Uterus (tissue), 3 donors: ENCODE measurements at regions not wholly inside any gene's neighbourhood (a gene's known extent, or its start where the extent isn't known, plus 50 kb on each side); places are given as distances from the start of the nearest gene placed in this dataset.

ENCODE experiments used
- DNase-seq, 2 donors: peaks; one replicate each; pipeline ENCODE4 v3.0.0-alpha.2; 2019 to 2020
- H3K27ac ChIP-seq, 2 donors: fragments of 200-600 bp; sonication (generic); 1 replicate in 1 of 2; 2 replicates in 1 of 2; pipeline ENCODE4 v1.5.1; 2016 to 2018
- H3K27me3 ChIP-seq, 2 donors: fragments of 200-600 bp; sonication (generic); one replicate each; pipeline ENCODE4 v1.5.1; 2018 to 2019; ENCODE audit warnings: control low read depth in 1 of 2
- H3K36me3 ChIP-seq, 2 donors: fragments of 200-600 bp; sonication (generic); one replicate each; pipeline ENCODE4 v1.5.1; 2019; ENCODE audit warnings: control low read depth in 1 of 2
- H3K4me1 ChIP-seq, 2 donors: fragments of 200-600 bp; sonication (generic); one replicate each; pipeline ENCODE4 v1.5.1; 2018 to 2019; ENCODE audit warnings: control low read depth in 1 of 2
- H3K4me3 ChIP-seq, 2 donors: fragments of 200-600 bp; sonication (generic); 1 replicate in 1 of 2; 2 replicates in 1 of 2; pipeline ENCODE4 v1.5.1; 2018 to 2019; ENCODE audit warnings: mild to moderate bottlenecking in 1 of 2
- H3K9me3 ChIP-seq, 2 donors: fragments of 200-600 bp; sonication (generic); one replicate each; pipeline ENCODE4 v1.5.1; 2019; ENCODE audit warnings: control low read depth in 1 of 2
- POLR2A ChIP-seq, 2 donors: fragments of 450-650 bp; IDR thresholded peaks; one replicate each; pipeline ENCODE4 v1.6.1; 2016; ENCODE audit warnings: antibody characterized with exemption in 2 of 2, mild to moderate bottlenecking in 1 of 2, moderate library complexity in 1 of 2
- intact Hi-C: fragments of 100-400 bp; cut with DNase I; formaldehyde crosslinking; loops from one replicate; pipeline ENCODE4 v1.15.1; 2023; ENCODE audit warnings: low total_unique reads
- TF ChIP-seq, protein P1 (sequence below), 4 experiments: fragments of 200-600 bp in 2 of 4; fragments of 450-650 bp in 2 of 4; sonication (generic) in 2 of 4; IDR thresholded peaks; one replicate each; pipeline ENCODE4 v1.5.1; 2016 to 2019; ENCODE audit warnings: antibody characterized with exemption in 4 of 4, mild to moderate bottlenecking in 2 of 4, moderate library complexity in 1 of 4
- donor health status: DM: yes; HTN: yes; CAD: no.

DNA sequence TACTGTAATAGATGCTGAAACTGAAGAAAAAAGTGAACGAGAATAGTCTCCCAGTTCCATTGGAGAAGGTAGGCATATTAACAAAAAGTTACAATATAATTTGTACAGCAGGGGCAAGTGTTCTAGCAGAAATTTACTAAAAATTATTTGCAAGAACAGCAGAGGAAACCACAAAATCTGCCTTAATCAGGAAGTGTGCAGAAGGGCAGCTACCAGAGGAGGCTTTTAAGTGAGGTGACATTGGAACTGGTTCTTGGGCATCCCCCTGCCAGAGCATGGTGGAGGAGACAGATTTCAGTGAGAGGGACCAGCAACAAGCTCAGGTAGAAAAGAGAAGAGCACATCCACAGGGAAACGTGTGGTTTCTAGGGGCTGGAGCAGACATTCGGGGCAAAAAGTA is 279.3 kb upstream of the CAMK1G start:
- H3K36me3 ChIP-seq = no peaks in the 10 kb centered on the region
- H3K4me1 ChIP-seq = no peaks in the 10 kb centered on the region
- no peak overlapping the region for H3K4me3 ChIP-seq
- TF ChIP-seq, protein P1, sequence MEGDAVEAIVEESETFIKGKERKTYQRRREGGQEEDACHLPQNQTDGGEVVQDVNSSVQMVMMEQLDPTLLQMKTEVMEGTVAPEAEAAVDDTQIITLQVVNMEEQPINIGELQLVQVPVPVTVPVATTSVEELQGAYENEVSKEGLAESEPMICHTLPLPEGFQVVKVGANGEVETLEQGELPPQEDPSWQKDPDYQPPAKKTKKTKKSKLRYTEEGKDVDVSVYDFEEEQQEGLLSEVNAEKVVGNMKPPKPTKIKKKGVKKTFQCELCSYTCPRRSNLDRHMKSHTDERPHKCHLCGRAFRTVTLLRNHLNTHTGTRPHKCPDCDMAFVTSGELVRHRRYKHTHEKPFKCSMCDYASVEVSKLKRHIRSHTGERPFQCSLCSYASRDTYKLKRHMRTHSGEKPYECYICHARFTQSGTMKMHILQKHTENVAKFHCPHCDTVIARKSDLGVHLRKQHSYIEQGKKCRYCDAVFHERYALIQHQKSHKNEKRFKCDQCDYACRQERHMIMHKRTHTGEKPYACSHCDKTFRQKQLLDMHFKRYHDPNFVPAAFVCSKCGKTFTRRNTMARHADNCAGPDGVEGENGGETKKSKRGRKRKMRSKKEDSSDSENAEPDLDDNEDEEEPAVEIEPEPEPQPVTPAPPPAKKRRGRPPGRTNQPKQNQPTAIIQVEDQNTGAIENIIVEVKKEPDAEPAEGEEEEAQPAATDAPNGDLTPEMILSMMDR (IDR thresholded peaks at IDR 0.05) = no peak
- TF ChIP-seq POLR2A (IDR thresholded peaks at IDR 0.05) = no peak
- no peak for DNase-seq
- H3K27ac ChIP-seq = no peak overlapping the region
- no peaks in the 10 kb centered on the region for H3K27me3 ChIP-seq
- H3K9me3 ChIP-seq = no peaks in the 10 kb centered on the region
- intact Hi-C loops = no loop called here

DNA sequence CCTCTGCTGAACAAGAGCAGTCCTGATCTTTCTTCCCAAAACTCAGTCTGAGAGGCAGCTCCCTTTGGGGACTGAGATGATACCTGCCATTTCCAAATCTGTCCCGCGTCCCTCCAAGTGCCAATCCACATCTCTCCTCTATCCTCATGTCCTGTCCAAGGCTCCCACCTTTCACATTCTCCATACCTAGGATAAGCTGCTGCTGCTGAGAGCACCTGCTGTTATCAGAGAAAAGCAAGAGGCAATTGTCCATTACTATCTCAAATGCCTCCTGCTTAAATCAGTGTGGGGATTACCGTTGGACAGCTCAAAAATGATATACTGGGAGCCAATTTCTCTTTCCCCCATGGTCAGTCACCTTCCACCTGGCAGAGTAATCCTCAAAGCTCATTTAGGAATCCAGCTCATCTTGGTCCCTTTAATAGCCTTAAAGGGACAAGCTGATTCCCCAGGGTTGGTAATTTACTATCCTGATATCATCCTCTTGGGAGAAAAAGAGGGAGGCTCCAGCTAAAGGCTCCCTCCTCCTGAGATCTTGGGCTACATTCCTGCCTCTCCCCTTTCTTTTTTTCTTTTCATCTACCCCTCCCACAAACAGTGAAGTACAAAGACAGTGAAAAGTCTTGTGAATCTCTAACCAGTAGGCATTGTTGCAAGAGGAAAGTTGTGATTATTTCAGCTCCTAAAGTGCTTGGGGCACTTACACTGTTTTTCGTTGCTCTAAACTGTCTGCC is 278.1 kb upstream of the CAMK1G start:
- no peaks in the 10 kb centered on the region for H3K36me3 ChIP-seq

DNA sequence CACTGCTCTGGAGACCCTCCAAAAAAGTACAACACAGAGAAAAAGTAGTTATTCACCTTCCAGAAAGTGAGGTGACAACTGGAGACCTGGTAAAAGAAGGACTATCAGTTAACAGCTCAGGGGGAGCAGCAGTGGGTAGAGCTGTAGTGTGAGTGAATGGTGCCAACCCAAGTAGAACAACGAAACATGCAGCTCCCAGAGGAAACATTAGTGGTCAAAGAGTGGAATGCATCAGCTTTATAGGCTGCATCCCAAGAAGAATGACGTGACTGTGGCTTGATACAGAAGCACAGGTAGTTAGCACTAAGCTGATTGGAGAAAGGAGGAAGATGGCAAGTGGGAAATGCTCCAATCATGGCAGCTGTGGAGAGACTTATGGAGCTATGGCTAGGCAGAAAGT is 275.7 kb upstream of the CAMK1G start:
- H3K27me3 ChIP-seq = no peaks in the 10 kb centered on the region
- no peak overlapping the region for H3K4me3 ChIP-seq
- H3K9me3 ChIP-seq = no peaks in the 10 kb centered on the region
- intact Hi-C loops = no loop called here
- no peak overlapping the region for H3K27ac ChIP-seq
- H3K4me1 ChIP-seq = no peaks in the 10 kb centered on the region
- no peak for DNase-seq
- H3K36me3 ChIP-seq = no peaks in the 10 kb centered on the region
- TF ChIP-seq, protein P1 (IDR thresholded peaks at IDR 0.05) = no peak
- no peak for TF ChIP-seq POLR2A (IDR thresholded peaks at IDR 0.05)

More for the DNA sequence above, 278.1 kb upstream of the CAMK1G start:
- intact Hi-C loops = no loop called here
- H3K4me1 ChIP-seq = no peaks in the 10 kb centered on the region
- DNase-seq = no peak
- H3K4me3 ChIP-seq = no peak overlapping the region
- H3K9me3 ChIP-seq = no peaks in the 10 kb centered on the region
- no peak overlapping the region for H3K27ac ChIP-seq
- TF ChIP-seq, protein P1 (IDR thresholded peaks at IDR 0.05) = no peak
- TF ChIP-seq POLR2A (IDR thresholded peaks at IDR 0.05) = no peak
- H3K27me3 ChIP-seq = no peaks in the 10 kb centered on the region

DNA sequence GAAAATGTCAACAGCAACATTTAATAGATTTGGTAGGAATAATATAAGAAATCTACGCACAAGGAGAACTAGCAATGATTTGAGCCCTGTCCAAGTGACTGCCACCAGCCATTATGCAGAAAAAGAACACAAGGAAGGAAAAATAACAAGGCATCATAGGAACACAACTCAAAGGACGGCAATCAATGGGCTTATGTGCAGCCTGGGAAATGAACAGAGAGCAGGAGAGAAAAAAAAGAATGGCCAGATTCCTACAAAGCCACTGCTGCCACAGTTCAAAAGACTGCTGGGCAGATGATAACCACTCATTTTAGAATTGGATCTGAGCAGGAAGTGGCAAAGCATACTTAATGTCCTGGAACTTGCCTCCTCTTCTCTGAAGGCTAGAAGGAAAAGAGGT is 274.3 kb upstream of the CAMK1G start:
- no peaks in the 10 kb centered on the region for H3K36me3 ChIP-seq
- no peak for DNase-seq
- intact Hi-C loops = no loop called here
- no peak overlapping the region for H3K4me3 ChIP-seq
- TF ChIP-seq, protein P1 (IDR thresholded peaks at IDR 0.05) = no peak
- TF ChIP-seq POLR2A (IDR thresholded peaks at IDR 0.05) = no peak
- H3K9me3 ChIP-seq = no peaks in the 10 kb centered on the region
- H3K27ac ChIP-seq = no peak overlapping the region
- no peaks in the 10 kb centered on the region for H3K4me1 ChIP-seq
- no peaks in the 10 kb centered on the region for H3K27me3 ChIP-seq

DNA sequence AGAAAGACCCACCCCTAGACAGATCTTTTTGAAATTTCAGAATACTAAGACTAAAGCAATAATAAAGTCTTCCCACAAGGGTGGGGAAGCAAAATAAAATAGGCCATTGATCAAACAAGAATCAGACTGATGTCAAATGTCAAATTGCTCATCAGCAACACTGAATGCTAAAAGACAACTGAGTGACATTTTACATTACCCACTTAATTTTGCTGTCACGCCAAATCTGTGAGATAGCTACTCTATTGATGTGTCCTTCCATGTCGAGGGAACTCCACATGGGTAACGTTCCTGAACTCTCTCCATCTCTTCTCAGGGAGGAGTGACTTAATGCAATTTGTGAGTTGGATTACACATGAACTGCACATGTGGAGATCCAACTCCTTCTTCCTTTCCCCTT is 271.7 kb upstream of the CAMK1G start:
- H3K4me3 ChIP-seq = no peak overlapping the region
- intact Hi-C loops = no loop called here
- TF ChIP-seq, protein P1 (IDR thresholded peaks at IDR 0.05) = no peak
- TF ChIP-seq POLR2A (IDR thresholded peaks at IDR 0.05) = no peak
- H3K9me3 ChIP-seq = no peaks in the 10 kb centered on the region
- H3K27me3 ChIP-seq = no peaks in the 10 kb centered on the region
- H3K36me3 ChIP-seq = no peaks in the 10 kb centered on the region
- no peaks in the 10 kb centered on the region for H3K4me1 ChIP-seq
- no peak for DNase-seq
- H3K27ac ChIP-seq = no peak overlapping the region
